ENCODE measurements at regions not wholly inside any gene's neighbourhood (a gene's known extent, or its start where the extent isn't known, plus 50 kb on each side); places are given as distances from the start of the nearest gene placed in this dataset.

GRCh38 chr6:113288409-113288808, 568.7 kb upstream of the MARCKS start:
- TF ChIP-seq EZH2 (optimal IDR thresholded peaks at IDR 0.05; ENCODE audit: low read depth, low read length) (no peak), CTCF (IDR thresholded peaks at IDR 0.05; ENCODE audit: low read length) (no peak), EZH2phosphoT487 (IDR thresholded peaks at IDR 0.05; ENCODE audit: low read length) (no peak)

Measured in MM.1S (cell line).